Mesothelial cell of epicardium (in vitro differentiated cells): ENCODE measurements at regions not wholly inside any gene's neighbourhood (a gene's known extent, or its start where the extent isn't known, plus 50 kb on each side); places are given as distances from the start of the nearest gene placed in this dataset.
A peak's percentile ranks its signal among the peaks of the same experiment; 100 is the strongest.

Experiments used
- DNase-seq, 2 experiments: peaks; one replicate each; pipeline ENCODE4 v3.0.0; 2021; ENCODE audit warnings: low spot score in 2 of 2; ENCODE audit not compliant: unreplicated experiment in 2 of 2
- H3K27ac Mint-ChIP-seq: 2 replicates; pipeline ENCODE4 v1.8.0; 2021; ENCODE audit warnings: mixed read lengths
- H3K27me3 Mint-ChIP-seq: 2 replicates; pipeline ENCODE4 v1.8.0; 2021; ENCODE audit warnings: low read depth, mixed read lengths
- H3K36me3 Mint-ChIP-seq: 2 replicates; pipeline ENCODE4 v1.8.0; 2021; ENCODE audit warnings: mixed read lengths
- H3K4me1 Mint-ChIP-seq: 2 replicates; pipeline ENCODE4 v1.8.0; 2021; ENCODE audit warnings: mixed read lengths
- H3K4me3 Mint-ChIP-seq: 2 replicates; pipeline ENCODE4 v1.8.0; 2021; ENCODE audit warnings: mild to moderate bottlenecking, moderate library complexity, mixed read lengths
- H3K9me3 Mint-ChIP-seq: 2 replicates; pipeline ENCODE4 v1.8.0; 2021; ENCODE audit warnings: mixed read lengths
- CTCF ChIP-seq: fragments of 200-600 bp; sonication (generic); IDR thresholded peaks from one replicate; pipeline ENCODE4 v1.5.0; 2021; ENCODE audit warnings: antibody characterized with exemption; ENCODE audit not compliant: unreplicated experiment

- peaks cover 5% of the 10 kb centered on the region for H3K36me3 Mint-ChIP-seq
- no peak for DNase-seq
- TF ChIP-seq CTCF = no peak
- H3K9me3 Mint-ChIP-seq = peaks cover 29% of the 10 kb centered on the region
- H3K27me3 Mint-ChIP-seq = no peaks in the 10 kb centered on the region
- H3K27ac Mint-ChIP-seq = no peak overlapping the region
- no peak overlapping the region for H3K4me3 Mint-ChIP-seq
- H3K4me1 Mint-ChIP-seq = no peaks in the 10 kb centered on the region
These were observed 404.3 kb downstream of the JRKL start for GRCh38 chr11:96794152-96794551.

GRCh38 chr11:96798445-96798844, 408.6 kb downstream of the JRKL start:
- no peak overlapping the region for H3K27ac Mint-ChIP-seq
- DNase-seq = no peak

GRCh38 chr11:96815236-96815635, 425.4 kb downstream of the JRKL start:
- no peak for DNase-seq
- Mint-ChIP-seq H3K27me3 (peaks cover 3% of the 10 kb centered on the region), H3K4me1 (peaks cover 41% of the 10 kb centered on the region), H3K9me3 (peaks cover 24% of the 10 kb centered on the region), H3K36me3 (peaks cover 2% of the 10 kb centered on the region), H3K27ac (no peak overlapping the region), H3K4me3 (no peak overlapping the region)
- no peak for TF ChIP-seq CTCF

More at GRCh38 chr11:96798445-96798844, 408.6 kb downstream of the JRKL start:
- no peaks in the 10 kb centered on the region for H3K4me1 Mint-ChIP-seq
- H3K4me3 Mint-ChIP-seq = no peak overlapping the region
- no peaks in the 10 kb centered on the region for H3K36me3 Mint-ChIP-seq
- no peaks in the 10 kb centered on the region for H3K27me3 Mint-ChIP-seq
- TF ChIP-seq CTCF = no peak
- peaks cover 4% of the 10 kb centered on the region for H3K9me3 Mint-ChIP-seq

GRCh38 chr11:96817482-96818399, 427.9 kb downstream of the JRKL start:
- H3K36me3 Mint-ChIP-seq = peaks cover 2% of the 10 kb centered on the region
- no peak overlapping the region for H3K4me3 Mint-ChIP-seq
- peaks cover 3% of the 10 kb centered on the region for H3K27me3 Mint-ChIP-seq
- peaks cover 41% of the 10 kb centered on the region for H3K4me1 Mint-ChIP-seq
- H3K27ac Mint-ChIP-seq = peak overlapping the region; percentile 70
- peaks cover 15% of the 10 kb centered on the region for H3K9me3 Mint-ChIP-seq
- no peak for TF ChIP-seq CTCF
- no peak for DNase-seq

- no peak overlapping the region for H3K4me3 Mint-ChIP-seq
- H3K36me3 Mint-ChIP-seq = no peaks in the 10 kb centered on the region
- no peak for TF ChIP-seq CTCF
- H3K27me3 Mint-ChIP-seq = no peaks in the 10 kb centered on the region
- no peak for DNase-seq
- H3K9me3 Mint-ChIP-seq = no peaks in the 10 kb centered on the region
- peak overlapping the region; percentile 11 for H3K27ac Mint-ChIP-seq
- H3K4me1 Mint-ChIP-seq = peaks cover 6% of the 10 kb centered on the region
These were observed 437.4 kb downstream of the JRKL start for GRCh38 chr11:96827164-96827563.
